NK-92 (cell line): ENCODE measurements at regions not wholly inside any gene's neighbourhood (a gene's known extent, or its start where the extent isn't known, plus 50 kb on each side); places are given as distances from the start of the nearest gene placed in this dataset.

Experiments used
- DNase-seq: peaks from one replicate; lab custom pipeline; 2025; ENCODE audit not compliant: unreplicated experiment; lab: John Stamatoyannopoulos, UW

DNA sequence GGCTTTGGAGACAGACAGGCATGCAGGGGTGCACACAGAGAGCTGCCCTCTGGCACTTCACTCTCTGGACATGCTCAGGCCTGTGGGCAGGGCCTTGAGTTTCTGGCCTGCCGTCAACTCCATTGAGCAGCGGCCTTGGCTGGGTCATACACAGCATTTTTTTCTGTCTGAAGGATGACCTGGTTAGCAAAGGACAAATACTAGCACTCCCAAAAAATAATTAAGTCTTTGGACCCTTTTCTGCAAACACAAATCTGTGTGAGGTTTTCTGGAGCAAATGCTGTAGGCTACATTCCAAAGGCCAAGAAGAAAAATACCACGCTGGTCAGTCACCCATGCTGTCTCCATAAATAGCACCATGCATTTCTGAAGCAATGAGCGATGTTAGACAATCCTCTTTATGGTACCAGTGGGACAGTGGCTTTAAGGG lies 124.7 kb upstream of the CTAGE1 start:
- no peak for DNase-seq

DNA sequence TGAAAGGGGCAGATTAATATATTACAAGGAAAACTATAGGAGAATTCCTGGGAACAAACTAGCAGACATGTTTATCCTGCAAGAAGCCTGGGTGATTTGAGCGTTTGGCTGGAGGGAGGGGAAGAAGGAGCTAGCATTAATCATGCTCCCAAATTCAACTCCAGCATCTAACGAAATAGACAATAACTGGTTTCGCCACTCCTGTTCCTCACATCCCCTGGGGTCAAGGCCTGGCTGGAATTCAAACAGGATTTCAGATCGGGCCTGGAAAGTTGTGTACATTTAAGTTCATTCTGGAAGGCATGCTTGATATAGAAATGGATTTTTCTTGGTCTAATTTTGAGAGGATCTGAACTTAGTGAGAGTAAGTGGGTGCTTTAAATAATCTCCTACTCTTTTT lies 126.1 kb upstream of the CTAGE1 start:
- DNase-seq: no peak

DNA sequence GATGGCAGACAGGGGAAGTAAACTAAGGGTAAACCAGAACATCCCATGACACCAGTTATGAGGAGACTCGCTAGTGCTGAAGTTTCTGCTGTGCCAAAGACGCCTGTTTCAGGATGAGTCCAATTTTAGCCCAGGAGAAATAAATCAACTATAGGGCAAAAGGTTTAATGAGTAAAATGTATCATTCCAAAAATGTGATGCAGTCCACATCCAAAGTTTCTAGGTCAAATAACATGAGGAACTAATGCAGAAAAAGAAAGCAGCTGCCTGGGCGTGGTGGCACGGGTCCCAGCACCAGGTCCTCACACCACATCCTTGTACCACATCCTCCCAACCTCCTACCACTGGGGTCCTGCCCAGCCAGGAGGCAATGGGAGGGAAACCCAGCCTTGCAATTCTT lies 126.9 kb upstream of the CTAGE1 start:
- DNase-seq: no peak

DNA sequence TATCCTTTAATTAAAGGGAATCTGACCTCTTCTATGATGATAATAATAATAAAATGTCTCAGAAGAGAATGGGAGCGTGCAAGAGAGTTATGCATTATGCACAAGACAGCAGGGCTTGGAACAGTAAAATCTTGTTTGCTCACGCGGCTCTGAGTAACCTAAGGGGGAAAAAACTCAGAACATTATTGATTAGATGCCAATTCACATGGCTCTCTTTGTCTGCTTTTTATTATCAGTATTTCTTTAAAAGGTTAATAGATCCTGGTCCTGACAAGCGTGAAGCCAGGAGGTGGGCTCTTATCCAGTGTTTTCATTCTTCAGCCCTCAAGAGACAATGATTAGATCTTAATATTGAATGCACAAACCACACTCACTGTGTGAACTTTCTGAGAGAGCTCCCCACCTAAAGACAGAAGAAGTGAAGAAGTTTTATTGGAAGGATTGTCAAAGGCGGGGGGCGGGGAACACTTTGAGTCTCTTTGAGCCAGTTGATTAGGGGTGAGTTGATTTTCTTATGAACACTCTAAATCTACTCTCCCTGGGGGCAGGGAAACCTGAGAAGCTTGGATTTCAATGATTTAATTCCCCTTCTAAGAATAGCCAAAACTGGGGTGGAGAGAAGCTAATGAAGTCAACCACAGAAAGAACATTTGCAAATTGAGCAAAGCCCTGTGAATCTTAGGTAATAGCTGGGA lies 127.5 kb upstream of the CTAGE1 start:
- DNase-seq: no peak

- DNase-seq: no peak
Measured at GRCh38 chr18:22546905-22547570, 129.3 kb upstream of the CTAGE1 start.

GRCh38 chr18:22547807-22548561 lies 130.3 kb upstream of the CTAGE1 start:
- DNase-seq: no peak

GRCh38 chr18:22549260-22549937 lies 131.7 kb upstream of the CTAGE1 start:
- no peak for DNase-seq

DNA sequence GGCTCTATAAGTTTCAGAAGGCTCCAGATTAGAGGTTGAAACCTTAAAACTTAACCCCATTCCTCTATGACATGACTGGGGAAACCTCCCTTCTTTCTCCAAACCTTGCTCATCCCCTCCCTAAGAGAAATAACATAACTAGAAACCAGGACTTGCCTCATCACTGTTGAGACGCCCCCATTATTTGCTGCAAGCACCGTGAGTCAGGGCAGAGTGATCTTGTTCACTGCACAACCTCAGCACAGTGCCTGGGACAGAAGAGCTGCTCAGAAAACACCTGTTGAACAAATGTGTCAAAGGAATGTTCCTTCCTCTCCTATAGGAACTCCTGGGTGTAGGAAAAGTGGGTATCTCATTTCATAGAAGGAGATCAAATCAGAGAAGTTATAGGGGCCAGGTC lies 132.7 kb upstream of the CTAGE1 start:
- no peak for DNase-seq

DNA sequence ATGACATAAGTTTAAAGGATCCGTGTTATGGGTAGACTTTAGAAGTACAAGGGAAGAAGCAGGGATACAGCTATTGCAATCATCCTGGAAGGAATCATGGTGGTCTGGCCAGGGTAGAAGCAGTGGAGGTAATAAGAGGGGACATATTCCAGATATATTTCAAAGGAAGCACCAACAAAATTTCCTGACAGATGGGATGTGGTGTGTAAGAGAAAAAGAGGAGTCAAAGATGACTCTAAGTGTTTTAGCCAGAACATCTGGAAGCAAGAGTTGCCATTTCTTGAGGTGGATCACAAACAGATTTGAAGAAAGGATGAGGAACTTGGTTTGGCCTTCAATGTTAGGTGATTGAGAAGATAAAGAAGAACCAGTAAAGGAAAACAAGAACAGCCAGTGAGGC lies 133.1 kb upstream of the CTAGE1 start:
- no peak for DNase-seq

- no peak for DNase-seq
Measured at GRCh38 chr18:22551536-22552151, 133.9 kb upstream of the CTAGE1 start.

GRCh38 chr18:22552254-22552653 lies 134.5 kb upstream of the CTAGE1 start:
- DNase-seq: no peak

DNA sequence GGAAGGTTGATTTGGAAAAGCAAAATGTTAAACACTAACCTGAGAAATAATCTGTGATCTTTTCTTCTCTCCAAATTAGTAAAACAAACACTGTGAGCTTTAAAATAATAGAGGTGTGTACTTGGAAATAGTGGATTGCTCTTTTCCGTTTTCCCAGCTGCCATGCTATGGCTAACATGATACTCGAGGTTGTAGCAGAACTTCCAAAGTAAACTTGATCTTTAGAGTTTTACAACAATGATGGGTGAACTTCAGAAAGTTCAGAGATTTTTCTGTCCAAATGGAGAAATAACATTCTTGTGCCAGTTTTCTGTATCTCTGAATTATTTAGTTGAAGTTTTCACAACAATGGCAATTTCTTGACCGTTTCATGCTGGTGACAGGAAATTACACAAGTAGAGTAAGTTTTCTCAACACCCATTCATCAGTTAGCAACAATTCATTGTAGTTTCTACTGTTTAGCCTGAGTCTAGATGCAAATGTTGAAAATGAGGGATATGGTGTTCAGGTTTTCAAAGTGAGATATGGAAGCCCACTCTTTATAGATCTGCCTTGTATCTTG lies 135.3 kb upstream of the CTAGE1 start:
- no peak for DNase-seq

- no peak for DNase-seq
Measured at GRCh38 chr18:22556222-22557167, 138.8 kb upstream of the CTAGE1 start.

- no peak for DNase-seq
Measured at GRCh38 chr18:22557168-22557941, 139.6 kb upstream of the CTAGE1 start.

DNA sequence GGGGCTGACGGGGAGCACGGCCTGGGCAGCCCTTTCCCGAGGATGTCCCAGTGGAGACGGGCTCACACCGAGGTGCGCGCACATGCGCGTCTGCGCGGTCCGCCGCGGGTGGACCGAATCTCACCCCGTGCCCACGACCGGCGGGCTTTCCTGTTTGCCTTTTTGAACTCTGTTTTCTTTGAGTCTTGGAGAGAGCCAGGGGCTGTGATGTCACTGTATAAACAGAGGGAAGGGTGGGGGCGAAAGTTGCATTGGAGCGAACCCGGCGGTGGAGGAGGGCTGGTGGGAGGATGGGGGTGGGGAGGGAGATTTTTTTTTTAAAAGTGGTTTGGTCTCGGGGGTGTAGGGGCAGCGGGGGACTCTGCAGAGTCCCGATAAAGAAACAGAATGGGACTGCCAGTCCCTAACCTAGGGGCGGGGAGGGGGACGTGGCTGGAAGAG lies 141.2 kb upstream of the CTAGE1 start:
- DNase-seq: no peak

DNA sequence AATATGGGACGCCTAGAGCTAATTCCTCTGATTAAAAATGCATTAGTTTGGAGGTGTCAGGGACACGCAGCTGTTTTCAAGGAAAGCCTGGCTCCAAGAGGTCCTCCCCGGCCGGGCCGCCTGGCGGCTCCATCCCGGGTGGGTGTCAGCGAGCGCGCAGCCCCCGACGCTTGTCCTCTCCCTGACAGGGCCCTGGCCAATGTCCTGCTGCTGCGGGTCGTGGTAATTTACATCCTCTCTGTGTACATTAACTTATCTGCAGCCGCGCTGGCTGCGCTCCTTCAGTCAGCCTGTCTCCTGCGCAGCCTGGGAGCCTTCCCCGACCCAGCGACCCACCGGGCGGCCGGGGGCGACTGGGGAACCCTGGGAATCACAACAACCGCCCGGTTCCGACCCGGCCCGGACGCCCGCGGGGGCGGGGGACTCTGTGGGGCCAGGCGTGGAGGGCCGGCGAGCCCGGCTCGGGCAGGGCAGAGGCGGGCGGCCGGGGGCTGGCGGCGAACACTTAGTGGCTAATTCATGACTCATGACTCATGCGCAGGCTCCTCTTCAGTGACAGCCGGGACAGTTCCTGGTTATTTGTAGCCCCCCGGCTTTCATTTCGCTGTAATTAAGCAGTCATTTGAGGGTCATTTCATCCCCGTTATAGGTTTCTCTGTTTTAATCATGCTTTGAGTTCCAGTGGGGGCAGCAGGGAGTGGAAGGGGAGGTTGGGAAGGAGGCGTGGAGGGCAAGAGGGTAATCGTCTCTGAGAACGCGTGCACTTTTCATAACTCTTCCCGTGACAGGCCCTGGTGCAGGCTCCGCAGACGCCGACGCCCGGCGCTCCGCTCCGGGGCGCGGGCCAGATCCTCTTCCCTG lies 141.9 kb upstream of the CTAGE1 start:
- DNase-seq: no peak

- no peak for DNase-seq
Measured at GRCh38 chr18:22560275-22560610, 142.5 kb upstream of the CTAGE1 start.

DNA sequence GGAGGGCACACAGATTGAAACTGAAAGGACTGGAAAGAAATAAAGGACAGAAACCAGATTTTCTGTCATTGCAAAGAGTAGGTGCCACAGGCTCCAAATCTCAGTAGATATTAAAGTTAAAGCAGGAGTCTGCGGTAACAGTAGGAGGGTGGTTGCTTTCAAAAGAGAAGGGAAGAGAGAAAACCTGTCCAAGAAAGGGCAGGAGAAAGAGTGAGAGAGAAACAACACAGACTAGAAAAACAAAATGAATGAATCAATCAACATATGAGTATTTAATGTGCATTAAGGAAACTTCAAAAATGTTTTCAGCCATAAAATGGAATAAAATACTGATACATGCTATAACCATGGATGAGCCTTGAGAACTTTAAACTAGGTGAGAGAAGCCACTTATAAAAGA lies 143.1 kb upstream of the CTAGE1 start:
- no peak for DNase-seq
